ENCODE measurements at regions not wholly inside any gene's neighbourhood (a gene's known extent, or its start where the extent isn't known, plus 50 kb on each side); places are given as distances from the start of the nearest gene placed in this dataset.
"Not testable (repeated sequence)": the region's sequence is repeated elsewhere in the genome, so short reads cannot be mapped to it uniquely, and the experiment has no call there.

GRCh38 chr17:21763738-21764340 lies 71.5 kb downstream of the KCNJ18 start:
- H2BK120ac ChIP-seq (ENCODE audit: low read depth, low read length); H4K5ac ChIP-seq (ENCODE audit: low read depth, low read length); H3K23ac ChIP-seq (ENCODE audit: low read depth, low read length); POLR2A ChIA-PET (ENCODE audit: unreplicated experiment); DNase-seq; H3K36me3 ChIP-seq (ENCODE audit: control insufficient read depth, insufficient read depth, low read length); BruUV-seq (replicated peaks); H3K27me3 ChIP-seq (ENCODE audit: control insufficient read depth, insufficient read depth, low read length); H3K9me1 ChIP-seq (ENCODE audit: insufficient read depth, low read length); H2AFZ ChIP-seq (replicated peaks; ENCODE audit: low read length, poor library complexity); H3K56ac ChIP-seq (ENCODE audit: extremely low read depth, insufficient read depth, low read length); ATAC-seq (ENCODE audit: low read depth); H4K8ac ChIP-seq (ENCODE audit: low read depth in 2 of 2, low read length in 2 of 2); H3K9me3 ChIP-seq (ENCODE audit: control insufficient read depth, insufficient read depth, low read length); H3K9ac ChIP-seq (ENCODE audit: low read depth, low read length); H3K4me1 ChIP-seq (ENCODE audit: control insufficient read depth, insufficient read depth, low read length); H3K14ac ChIP-seq (replicated peaks; ENCODE audit: low read depth, low read length); H2BK5ac ChIP-seq (ENCODE audit: low read depth, low read length, poor library complexity, severe bottlenecking); H3K18ac ChIP-seq (ENCODE audit: low read depth, low read length); dilution Hi-C loops (cut with HindIII; ENCODE audit: low sequenced_read_pairs, unreplicated experiment); H2BK15ac ChIP-seq (ENCODE audit: low read depth, low read length); H3K27ac ChIP-seq (ENCODE audit: insufficient read depth, low read length); intact Hi-C loops (cut with micrococcal nuclease); H2AK5ac ChIP-seq (ENCODE audit: low read depth, low read length); H3K4me3 ChIP-seq (ENCODE audit: insufficient read depth, low read depth, low read length); H4K20me1 ChIP-seq (ENCODE audit: insufficient read depth, low read length); H4K91ac ChIP-seq (ENCODE audit: insufficient read depth, low read depth, low read length); H3K4ac ChIP-seq (ENCODE audit: low read depth, low read length); in situ Hi-C loops (cut with MboI; ENCODE audit: low sequenced_read_pairs); CTCF ChIA-PET; H3K4me2 ChIP-seq (ENCODE audit: low read depth, low read length); H2AK9ac ChIP-seq (replicated peaks; ENCODE audit: low read depth, low read length, poor library complexity); H3K79me1 ChIP-seq (ENCODE audit: low read depth in 1 of 2, low read length in 2 of 2); H2BK20ac ChIP-seq (ENCODE audit: low read depth, low read length): not testable (repeated sequence)
- WGBS, 2 experiments (ENCODE audit: extremely low coverage in 2 of 2, insufficient read length in 1 of 2) = 82% methylated on average over 6 of the region's 25 CpGs; no CpG with 5 or more reads in 1 of the 2 experiments

DNA sequence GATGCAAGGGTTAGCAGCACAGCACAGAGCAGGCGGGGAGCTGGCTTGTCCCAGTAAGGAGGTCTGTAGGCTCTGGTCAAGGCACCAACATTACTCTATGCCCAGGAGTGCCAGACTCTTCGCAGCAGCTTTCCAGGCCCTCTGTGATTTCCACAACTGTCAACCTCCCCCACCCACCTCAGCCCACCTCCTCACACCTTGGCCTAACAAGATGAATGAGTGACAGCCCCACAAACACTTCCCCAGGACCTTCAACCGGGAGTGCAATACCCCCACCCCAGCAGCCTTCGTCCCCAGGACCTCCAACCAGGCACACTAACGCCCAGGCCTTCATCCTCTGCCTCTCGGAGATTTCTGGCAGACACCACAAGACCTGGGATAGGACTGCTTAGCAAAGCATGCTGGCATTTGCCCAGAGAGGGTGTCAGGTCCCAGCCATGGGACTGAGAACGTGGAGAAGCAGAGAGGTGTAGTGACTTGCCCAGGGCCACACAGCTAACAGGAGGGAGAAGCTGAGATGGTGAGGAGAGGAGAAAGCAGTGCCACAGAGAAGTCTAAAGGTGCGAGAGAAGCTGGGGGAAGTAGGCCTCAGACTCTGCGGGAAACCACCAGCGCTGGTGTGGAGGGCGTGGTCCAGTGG lies 73.4 kb downstream of the KCNJ18 start:
- H3K56ac ChIP-seq (ENCODE audit: extremely low read depth, insufficient read depth, low read length); H3K9me3 ChIP-seq (ENCODE audit: control insufficient read depth, insufficient read depth, low read length); intact Hi-C loops (cut with micrococcal nuclease); H3K9ac ChIP-seq (ENCODE audit: low read depth, low read length); H2AK5ac ChIP-seq (ENCODE audit: low read depth, low read length); H2BK15ac ChIP-seq (ENCODE audit: low read depth, low read length); H4K91ac ChIP-seq (ENCODE audit: insufficient read depth, low read depth, low read length); H2BK20ac ChIP-seq (ENCODE audit: low read depth, low read length); H3K14ac ChIP-seq (replicated peaks; ENCODE audit: low read depth, low read length); H3K4ac ChIP-seq (ENCODE audit: low read depth, low read length); ATAC-seq (ENCODE audit: low read depth); H3K36me3 ChIP-seq (ENCODE audit: control insufficient read depth, insufficient read depth, low read length); BruUV-seq (replicated peaks); H3K27me3 ChIP-seq (ENCODE audit: control insufficient read depth, insufficient read depth, low read length); H4K8ac ChIP-seq (ENCODE audit: low read depth in 2 of 2, low read length in 2 of 2); dilution Hi-C loops (cut with HindIII; ENCODE audit: low sequenced_read_pairs, unreplicated experiment); H3K18ac ChIP-seq (ENCODE audit: low read depth, low read length); H2BK5ac ChIP-seq (ENCODE audit: low read depth, low read length, poor library complexity, severe bottlenecking); H3K4me1 ChIP-seq (ENCODE audit: control insufficient read depth, insufficient read depth, low read length); H3K4me3 ChIP-seq (ENCODE audit: insufficient read depth, low read depth, low read length); H4K5ac ChIP-seq (ENCODE audit: low read depth, low read length); H2AK9ac ChIP-seq (replicated peaks; ENCODE audit: low read depth, low read length, poor library complexity); H3K4me2 ChIP-seq (ENCODE audit: low read depth, low read length); DNase-seq; in situ Hi-C loops (cut with MboI; ENCODE audit: low sequenced_read_pairs); H3K79me1 ChIP-seq (ENCODE audit: low read depth in 1 of 2, low read length in 2 of 2); POLR2A ChIA-PET (ENCODE audit: unreplicated experiment); H3K9me1 ChIP-seq (ENCODE audit: insufficient read depth, low read length); H4K20me1 ChIP-seq (ENCODE audit: insufficient read depth, low read length); H2AFZ ChIP-seq (replicated peaks; ENCODE audit: low read length, poor library complexity); H3K23ac ChIP-seq (ENCODE audit: low read depth, low read length); CTCF ChIA-PET; H3K27ac ChIP-seq (ENCODE audit: insufficient read depth, low read length); H2BK120ac ChIP-seq (ENCODE audit: low read depth, low read length): not testable (repeated sequence)
- no CpG with 5 or more reads among the region's 11 CpGs for WGBS, 2 experiments (ENCODE audit: extremely low coverage in 2 of 2, insufficient read length in 1 of 2)

Measured in IMR-90 (cell line).